ENCODE measurements at regions not wholly inside any gene's neighbourhood (a gene's known extent, or its start where the extent isn't known, plus 50 kb on each side); places are given as distances from the start of the nearest gene placed in this dataset.

DNA sequence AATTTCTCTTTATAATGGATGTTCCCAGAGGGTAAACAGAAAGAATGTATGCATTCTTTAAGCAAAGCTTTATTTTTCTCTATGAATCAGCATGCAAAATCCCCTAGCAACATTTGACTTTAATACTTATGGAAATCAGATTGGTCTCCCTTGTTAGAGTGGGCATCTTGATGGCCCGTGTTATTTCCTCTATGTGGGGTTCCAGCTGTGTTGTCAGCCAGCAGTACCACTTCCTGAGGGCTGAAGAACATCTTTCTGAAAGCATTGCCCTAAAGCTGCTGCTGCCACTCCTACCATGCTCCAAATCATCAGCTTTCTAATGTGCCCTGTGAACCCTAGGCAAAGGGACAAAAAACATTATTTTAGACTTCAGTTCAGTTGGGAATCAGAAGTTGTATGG lies 70.4 kb upstream of the HECTD2 start (continued):
- TF ChIP-seq REST (IDR thresholded peaks at IDR 0.05; ENCODE audit: unreplicated experiment) (no peak), ZNF114 (CRISPR knock-in tag; IDR thresholded peaks at IDR 0.05) (no peak)

DNA sequence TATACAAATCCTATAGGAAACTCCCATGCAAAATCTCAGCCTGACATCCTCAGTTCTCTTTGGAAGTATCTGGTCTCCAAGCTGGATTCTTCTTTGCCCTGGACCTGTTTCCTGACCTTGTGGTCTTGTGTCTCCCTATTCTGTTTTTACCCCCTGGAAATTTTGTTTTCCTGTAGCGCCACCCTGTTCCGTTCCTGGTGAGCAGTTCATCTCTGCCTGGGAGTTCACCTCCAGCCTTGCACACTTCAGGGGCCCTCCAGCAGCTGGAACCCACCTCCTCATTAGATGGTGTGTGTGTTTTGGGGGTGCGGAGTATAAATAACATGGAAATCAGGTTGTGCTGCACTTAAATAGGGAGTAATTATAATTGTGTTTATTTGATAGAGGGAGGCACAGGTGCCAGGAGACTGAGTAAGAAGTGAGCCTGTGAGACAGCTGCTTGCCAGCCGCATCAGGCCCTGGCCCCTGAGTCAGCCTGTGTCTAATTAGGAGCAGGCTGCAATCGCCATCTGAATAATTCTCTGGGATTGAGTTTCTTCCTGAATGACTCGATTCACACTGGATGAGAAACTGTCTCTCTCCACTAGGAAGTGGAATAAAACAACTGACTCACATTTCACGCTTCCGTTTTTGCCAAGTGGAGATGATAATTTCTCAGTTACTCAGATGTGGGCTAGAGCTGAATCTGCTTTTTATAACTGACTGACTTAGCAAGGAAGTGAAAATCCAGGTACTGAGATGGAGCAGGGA lies 69.4 kb upstream of the HECTD2 start:
- no peak for ATAC-seq

GRCh38 chr10:91341686-91342085 lies 68.5 kb upstream of the HECTD2 start:
- H3K9me3 Mint-ChIP-seq, result no peaks in the 10 kb centered on the region
- no peaks in the 10 kb centered on the region for H4K20me1 ChIP-seq (replicated peaks; ENCODE audit: insufficient read depth)
- no peak overlapping the region for H3K4me2 ChIP-seq
- ATAC-seq (no peak), DNase-seq (ENCODE audit: low spot score) (no peak)
- H3K9me2 ChIP-seq (ENCODE audit: insufficient read depth), result peaks cover 4% of the 10 kb centered on the region; the same call in 1 of the 2 replicates
- no peak overlapping the region for H3K27ac Mint-ChIP-seq
- H3K36me3 ChIP-seq (ENCODE audit: insufficient read depth), result no peaks in the 10 kb centered on the region
- H3K36me3 Mint-ChIP-seq (ENCODE audit: low read depth), result no peaks in the 10 kb centered on the region
- no peak overlapping the region for H3K4me3 Mint-ChIP-seq
- H3K4me3 ChIP-seq, result no peak overlapping the region
- H3K4me1 Mint-ChIP-seq, result no peaks in the 10 kb centered on the region
- H3K79me2 ChIP-seq (replicated peaks; ENCODE audit: insufficient read depth), result no peaks in the 10 kb centered on the region
- H3K4me1 ChIP-seq (ENCODE audit: insufficient read depth), result no peaks in the 10 kb centered on the region
- no peaks in the 10 kb centered on the region for H3F3A ChIP-seq (replicated peaks; ENCODE audit: low read depth)
- no peaks in the 10 kb centered on the region for H3K27me3 ChIP-seq (ENCODE audit: insufficient read depth)
- H2AFZ ChIP-seq, result no peak overlapping the region
- peaks cover 1% of the 10 kb centered on the region for H3K27me3 Mint-ChIP-seq (ENCODE audit: insufficient read depth, low read depth, poor library complexity)
- no peak overlapping the region for H3K27ac ChIP-seq (ENCODE audit: low read depth)
- no peak for TF ChIP-seq ZNF331 (CRISPR knock-in tag; IDR thresholded peaks at IDR 0.05; ENCODE audit: low read depth)
- TF ChIP-seq POLR2AphosphoS5 (IDR thresholded peaks at IDR 0.05; ENCODE audit: low read depth), result no peak
- no peak for TF ChIP-seq CREB1 (CRISPR knock-in tag; IDR thresholded peaks at IDR 0.05; ENCODE audit: low read depth)
- TF ChIP-seq CTCF (conservative IDR thresholded peaks at IDR 0.05; ENCODE audit: low read depth in 2 of 2), result no peak
- TF ChIP-seq EZH2 (IDR thresholded peaks at IDR 0.05; ENCODE audit: low read depth, unreplicated experiment), result no peak
- no peak for TF ChIP-seq EZH2phosphoT487 (IDR thresholded peaks at IDR 0.05; ENCODE audit: unreplicated experiment)

More for the DNA sequence above, 69.4 kb upstream of the HECTD2 start:
- no peaks in the 10 kb centered on the region for H3K79me2 ChIP-seq (replicated peaks; ENCODE audit: insufficient read depth)
- DNase-seq (ENCODE audit: low spot score), result no peak
- Mint-ChIP-seq H3K9me3 (no peaks in the 10 kb centered on the region), H3K27ac (no peak overlapping the region), H3K4me3 (no peak overlapping the region), H3K4me1 (no peaks in the 10 kb centered on the region), H3K27me3 (ENCODE audit: insufficient read depth, low read depth, poor library complexity) (peaks cover 1% of the 10 kb centered on the region), H3K36me3 (ENCODE audit: low read depth) (no peaks in the 10 kb centered on the region)
- no peaks in the 10 kb centered on the region for H3K27me3 ChIP-seq (ENCODE audit: insufficient read depth)
- no peak overlapping the region for H3K27ac ChIP-seq (ENCODE audit: low read depth)
- H4K20me1 ChIP-seq (replicated peaks; ENCODE audit: insufficient read depth), result no peaks in the 10 kb centered on the region
- no peaks in the 10 kb centered on the region for H3K4me1 ChIP-seq (ENCODE audit: insufficient read depth)
- no peaks in the 10 kb centered on the region for H3F3A ChIP-seq (replicated peaks; ENCODE audit: low read depth)
- H3K4me2 ChIP-seq, result no peak overlapping the region
- H3K36me3 ChIP-seq (ENCODE audit: insufficient read depth), result no peaks in the 10 kb centered on the region
- TF ChIP-seq EZH2phosphoT487 (IDR thresholded peaks at IDR 0.05; ENCODE audit: unreplicated experiment) (no peak), EZH2 (IDR thresholded peaks at IDR 0.05; ENCODE audit: low read depth, unreplicated experiment) (no peak)
- H3K9me2 ChIP-seq (ENCODE audit: insufficient read depth), result peaks cover 4% of the 10 kb centered on the region; the same call in 1 of the 2 replicates
- H3K4me3 ChIP-seq, result no peak overlapping the region
- H2AFZ ChIP-seq, result no peak overlapping the region

Measured in GM23338 (cell line).